Fibroblast of villous mesenchyme (primary cell): ENCODE measurements at regions not wholly inside any gene's neighbourhood (a gene's known extent, or its start where the extent isn't known, plus 50 kb on each side); places are given as distances from the start of the nearest gene placed in this dataset.

Experiments used
- DNase-seq: peaks from one replicate; pipeline ENCODE4 v3.0.0-alpha.2; 2010; ENCODE audit warnings: low read depth
- H3K4me3 ChIP-seq: 2 replicates; pipeline ENCODE4 v1.5.1; 2011; ENCODE audit warnings: low read depth, mild to moderate bottlenecking, low read length
- TF ChIP-seq, protein P1 (sequence below): IDR thresholded peaks from 2 replicates; pipeline ENCODE4 v1.5.1; 2012; ENCODE audit warnings: low read depth, mild to moderate bottlenecking, low read length; ENCODE audit not compliant: insufficient read depth

- H3K4me3 ChIP-seq = no peak overlapping the region
- TF ChIP-seq, protein P1, sequence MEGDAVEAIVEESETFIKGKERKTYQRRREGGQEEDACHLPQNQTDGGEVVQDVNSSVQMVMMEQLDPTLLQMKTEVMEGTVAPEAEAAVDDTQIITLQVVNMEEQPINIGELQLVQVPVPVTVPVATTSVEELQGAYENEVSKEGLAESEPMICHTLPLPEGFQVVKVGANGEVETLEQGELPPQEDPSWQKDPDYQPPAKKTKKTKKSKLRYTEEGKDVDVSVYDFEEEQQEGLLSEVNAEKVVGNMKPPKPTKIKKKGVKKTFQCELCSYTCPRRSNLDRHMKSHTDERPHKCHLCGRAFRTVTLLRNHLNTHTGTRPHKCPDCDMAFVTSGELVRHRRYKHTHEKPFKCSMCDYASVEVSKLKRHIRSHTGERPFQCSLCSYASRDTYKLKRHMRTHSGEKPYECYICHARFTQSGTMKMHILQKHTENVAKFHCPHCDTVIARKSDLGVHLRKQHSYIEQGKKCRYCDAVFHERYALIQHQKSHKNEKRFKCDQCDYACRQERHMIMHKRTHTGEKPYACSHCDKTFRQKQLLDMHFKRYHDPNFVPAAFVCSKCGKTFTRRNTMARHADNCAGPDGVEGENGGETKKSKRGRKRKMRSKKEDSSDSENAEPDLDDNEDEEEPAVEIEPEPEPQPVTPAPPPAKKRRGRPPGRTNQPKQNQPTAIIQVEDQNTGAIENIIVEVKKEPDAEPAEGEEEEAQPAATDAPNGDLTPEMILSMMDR = no peak
Observed at GRCh38 chr2:240199133-240199870, 58.8 kb upstream of the OTOS start.

GRCh38 chr2:240200230-240201051 is 60.0 kb upstream of the OTOS start:
- DNase-seq = peak; percentile 58
- H3K4me3 ChIP-seq = no peak overlapping the region
- TF ChIP-seq, protein P1 = no peak

More at GRCh38 chr2:240199133-240199870, 58.8 kb upstream of the OTOS start:
- no peak for DNase-seq

DNA sequence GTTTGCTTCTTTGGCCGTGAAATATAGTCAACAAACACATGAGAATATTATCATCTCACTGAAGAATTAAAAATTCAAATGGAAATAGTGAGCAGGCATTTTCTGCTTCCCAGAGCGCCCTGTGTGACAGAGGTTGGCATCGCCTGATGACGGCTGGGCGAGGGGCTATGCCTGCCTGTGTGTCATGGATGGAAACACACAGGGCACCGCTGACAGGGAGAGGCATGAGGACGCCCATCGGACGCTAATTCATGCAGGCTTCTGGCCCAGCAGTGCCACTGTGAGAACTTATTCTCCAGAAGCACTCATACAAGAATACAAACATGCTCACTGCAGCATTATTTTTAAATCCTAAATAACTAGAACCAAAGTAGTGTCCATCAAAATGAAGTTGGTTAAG is 61.4 kb upstream of the OTOS start:
- DNase-seq = no peak
- no peak overlapping the region for H3K4me3 ChIP-seq
- TF ChIP-seq, protein P1 = no peak

DNA sequence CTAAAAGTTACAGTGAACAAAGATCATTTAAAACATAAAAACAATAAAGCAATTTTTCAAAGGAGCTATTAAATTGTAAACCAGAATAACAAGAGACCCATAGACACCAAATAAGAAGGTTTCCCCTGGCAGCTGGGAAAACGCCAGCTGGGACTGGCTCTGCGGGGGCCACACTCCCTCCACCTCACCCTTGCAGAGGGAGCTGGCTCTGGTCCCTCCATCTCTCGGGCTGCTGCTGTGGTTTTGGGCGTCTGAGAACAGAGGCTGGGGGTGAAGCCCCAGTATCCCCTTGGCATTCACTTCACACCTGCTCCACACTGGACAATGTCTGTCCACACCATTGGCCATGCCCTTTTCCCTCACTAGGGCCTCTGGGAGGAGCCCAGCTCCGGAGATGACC is 62.1 kb upstream of the OTOS start:
- no peak for DNase-seq
- TF ChIP-seq, protein P1 = no peak
- H3K4me3 ChIP-seq = no peak overlapping the region

GRCh38 chr2:240203031-240203787 is 62.8 kb upstream of the OTOS start:
- TF ChIP-seq, protein P1 = no peak
- H3K4me3 ChIP-seq = no peak overlapping the region
- no peak for DNase-seq

- TF ChIP-seq, protein P1 = no peak
- no peak for DNase-seq
- H3K4me3 ChIP-seq = no peak overlapping the region
Observed at GRCh38 chr2:240203788-240204270, 63.4 kb upstream of the OTOS start.
